ENCODE measurements at regions not wholly inside any gene's neighbourhood (a gene's known extent, or its start where the extent isn't known, plus 50 kb on each side); places are given as distances from the start of the nearest gene placed in this dataset.

DNA sequence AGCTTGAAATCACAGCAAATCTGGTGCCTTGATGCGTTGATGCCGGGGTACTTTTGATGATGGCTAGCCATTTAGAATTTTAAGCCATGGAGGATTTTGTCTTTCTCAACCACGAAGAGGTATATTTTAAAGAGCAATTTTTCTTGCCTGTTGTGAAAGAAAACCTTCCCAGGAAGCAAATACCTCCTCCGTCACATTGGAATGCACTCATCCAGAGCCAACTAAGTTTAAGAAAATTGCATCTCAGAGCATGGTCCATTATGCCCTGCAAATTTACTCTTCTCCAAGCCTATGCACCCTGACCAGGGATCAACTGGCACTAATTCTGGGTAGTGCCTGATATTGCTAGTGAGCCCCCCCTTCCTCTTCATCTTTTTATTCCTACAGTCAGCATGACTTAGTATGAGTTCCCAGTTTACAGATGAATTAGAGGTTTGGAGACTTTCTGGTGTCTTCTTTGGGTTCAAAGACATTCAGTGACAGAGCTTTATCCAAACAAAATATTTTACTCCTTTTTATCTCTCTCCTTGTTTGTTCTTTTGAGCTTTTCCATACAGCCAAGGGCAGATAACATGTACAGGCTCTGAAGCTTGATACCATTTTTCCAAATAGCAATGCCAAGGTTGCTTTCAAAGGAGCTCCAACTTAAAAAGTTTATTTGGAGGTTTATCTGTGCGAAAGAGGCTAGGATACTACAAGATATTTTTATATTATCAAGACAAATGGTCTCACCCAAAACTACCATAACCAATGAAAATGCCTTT is 56.6 kb upstream of the ANK3 start:
- H3K9me2 ChIP-seq (replicated peaks; ENCODE audit: low read length), result no peaks in the 10 kb centered on the region
- H4K20me1 ChIP-seq (ENCODE audit: low read length), result no peaks in the 10 kb centered on the region
- H3F3A ChIP-seq (ENCODE audit: low read length, unreplicated experiment), result peaks cover 5% of the 10 kb centered on the region
- peak overlapping the region; percentile 52 for H3K4me2 ChIP-seq (ENCODE audit: low read length)
- H3K9ac ChIP-seq (ENCODE audit: low read length), result peak overlapping the region; percentile 5; the same call in 1 of the 2 replicates
- DNase-seq, result peak; percentile 65
- TSS peak; percentile 74 for BruUV-seq (replicated peaks)
- no peaks in the 10 kb centered on the region for H3K36me3 ChIP-seq (ENCODE audit: low read depth, low read length)
- peak overlapping the region; percentile 67 for H3K27ac ChIP-seq (ENCODE audit: low read length)
- peak overlapping the region; percentile 3; the same call in 1 of the 2 replicates for H3K4me3 ChIP-seq (ENCODE audit: low read length)
- peak; percentile 25 for ATAC-seq
- H3K9me3 ChIP-seq (ENCODE audit: low read length), result no peaks in the 10 kb centered on the region
- CTCF ChIA-PET, result interaction anchor here (1.8 kb wide), 1 partner anchor 173 kb away, joined by 8 read pairs; no protein-coding TSS in a partner anchor
- no peaks in the 10 kb centered on the region for H3K27me3 ChIP-seq (ENCODE audit: low read length)
- intact Hi-C loops (cut with micrococcal nuclease), result loop anchor here (1.0 kb wide), 1 partner anchor 21 kb away; no protein-coding TSS in a partner anchor
- peaks cover 53% of the 10 kb centered on the region for H3K4me1 ChIP-seq (ENCODE audit: insufficient read depth, low read length)
- H2AFZ ChIP-seq (ENCODE audit: low read length), result peak overlapping the region; percentile 71
- TF ChIP-seq, protein P1, sequence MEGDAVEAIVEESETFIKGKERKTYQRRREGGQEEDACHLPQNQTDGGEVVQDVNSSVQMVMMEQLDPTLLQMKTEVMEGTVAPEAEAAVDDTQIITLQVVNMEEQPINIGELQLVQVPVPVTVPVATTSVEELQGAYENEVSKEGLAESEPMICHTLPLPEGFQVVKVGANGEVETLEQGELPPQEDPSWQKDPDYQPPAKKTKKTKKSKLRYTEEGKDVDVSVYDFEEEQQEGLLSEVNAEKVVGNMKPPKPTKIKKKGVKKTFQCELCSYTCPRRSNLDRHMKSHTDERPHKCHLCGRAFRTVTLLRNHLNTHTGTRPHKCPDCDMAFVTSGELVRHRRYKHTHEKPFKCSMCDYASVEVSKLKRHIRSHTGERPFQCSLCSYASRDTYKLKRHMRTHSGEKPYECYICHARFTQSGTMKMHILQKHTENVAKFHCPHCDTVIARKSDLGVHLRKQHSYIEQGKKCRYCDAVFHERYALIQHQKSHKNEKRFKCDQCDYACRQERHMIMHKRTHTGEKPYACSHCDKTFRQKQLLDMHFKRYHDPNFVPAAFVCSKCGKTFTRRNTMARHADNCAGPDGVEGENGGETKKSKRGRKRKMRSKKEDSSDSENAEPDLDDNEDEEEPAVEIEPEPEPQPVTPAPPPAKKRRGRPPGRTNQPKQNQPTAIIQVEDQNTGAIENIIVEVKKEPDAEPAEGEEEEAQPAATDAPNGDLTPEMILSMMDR (conservative IDR thresholded peaks at IDR 0.05; ENCODE audit: low read depth, low read length), result no peak
- TF ChIP-seq EZH2 (IDR thresholded peaks at IDR 0.05; ENCODE audit: low read length, unreplicated experiment) (no peak), EZH2phosphoT487 (IDR thresholded peaks at IDR 0.05; ENCODE audit: borderline replicate concordance, low read length) (no peak)
- POLR2A ChIA-PET (ENCODE audit: unreplicated experiment), result interaction anchor here (0.6 to 0.8 kb wide), 3 partner anchors 33 to 199 kb away, joined by 3 to 4 read pairs (median 3); no protein-coding TSS in a partner anchor
- no peaks in the 10 kb centered on the region for H3K79me2 ChIP-seq (ENCODE audit: low read length)

DNA sequence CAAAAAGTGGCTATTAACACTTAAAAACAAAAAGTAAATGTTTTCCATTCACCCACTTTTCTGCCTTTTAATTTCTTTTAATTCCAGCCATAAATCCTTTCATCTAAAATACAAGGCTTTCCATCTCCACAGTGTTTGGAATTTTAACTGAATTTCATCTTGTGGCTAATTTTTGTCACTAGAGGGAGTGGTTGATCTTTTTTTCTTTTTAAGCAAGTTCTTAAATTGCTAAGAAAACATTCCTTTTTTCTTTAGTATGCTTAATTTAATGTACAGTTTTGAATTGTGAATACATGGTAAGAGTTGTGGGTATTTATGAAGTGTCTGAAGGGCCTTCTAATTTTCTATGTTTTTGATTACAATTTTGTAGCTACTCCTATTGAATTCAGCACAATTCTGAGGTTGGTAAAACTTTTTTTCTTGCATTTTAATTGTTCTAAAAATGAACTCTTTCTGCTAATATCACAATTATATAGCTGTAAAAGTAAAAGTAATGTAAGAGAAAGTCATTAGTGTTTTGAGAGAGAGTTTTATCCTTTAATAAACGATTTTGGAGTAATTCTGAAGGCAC is 54.9 kb upstream of the ANK3 start:
- Histone ChIP-seq H3K79me2 (ENCODE audit: low read length) (no peaks in the 10 kb centered on the region), H3K9me3 (ENCODE audit: low read length) (no peaks in the 10 kb centered on the region), H3K27ac (ENCODE audit: low read length) (no peak overlapping the region), H3K4me1 (ENCODE audit: insufficient read depth, low read length) (peaks cover 50% of the 10 kb centered on the region), H3K4me2 (ENCODE audit: low read length) (0 out of 2 replicates have a peak overlapping the region, but pooled peaks have one; percentile 1), H3K4me3 (ENCODE audit: low read length) (no peak overlapping the region), H3K36me3 (ENCODE audit: low read depth, low read length) (no peaks in the 10 kb centered on the region), H3K9me2 (replicated peaks; ENCODE audit: low read length) (no peaks in the 10 kb centered on the region), H2AFZ (ENCODE audit: low read length) (no peak overlapping the region), H3K27me3 (ENCODE audit: low read length) (no peaks in the 10 kb centered on the region), H3F3A (ENCODE audit: low read length, unreplicated experiment) (peaks cover 5% of the 10 kb centered on the region), H3K9ac (ENCODE audit: low read length) (no peak overlapping the region), H4K20me1 (ENCODE audit: low read length) (no peaks in the 10 kb centered on the region)
- TF ChIP-seq, protein P1 (conservative IDR thresholded peaks at IDR 0.05; ENCODE audit: low read depth, low read length), result peak; percentile 99
- no peak for TF ChIP-seq EZH2phosphoT487 (IDR thresholded peaks at IDR 0.05; ENCODE audit: borderline replicate concordance, low read length)
- ChIA-PET POLR2A (ENCODE audit: unreplicated experiment) (interaction anchor here (0.6 kb wide), 1 partner anchor 286 kb away, joined by 3 read pairs; no protein-coding TSS in a partner anchor), CTCF (interaction anchor here (0.6 to 1.0 kb wide), 4 partner anchors 51 to 206 kb away, joined by 3 to 14 read pairs (median 7); no protein-coding TSS in a partner anchor)
- no TSS peak for BruUV-seq (replicated peaks)
- no peak for ATAC-seq
- intact Hi-C loops (cut with micrococcal nuclease), result loop anchor here (1.0 kb wide), 6 partner anchors 92 to 324 kb away; no protein-coding TSS in a partner anchor
- DNase-seq, result peak; percentile 90

All from PC-3 (cell line).